Suprapubic skin (tissue), 3 donors: ENCODE measurements at regions not wholly inside any gene's neighbourhood (a gene's known extent, or its start where the extent isn't known, plus 50 kb on each side); places are given as distances from the start of the nearest gene placed in this dataset.

Experiments used
- EP300 ChIP-seq: sonication (generic); formaldehyde crosslinking; IDR thresholded peaks from one replicate; pipeline ENCODE4 v1.6.1; 2017; ENCODE audit warnings: antibody characterized with exemption
- TF ChIP-seq, protein P1 (sequence below), 2 donors: fragments of 200-600 bp in 1 of 2; fragments of 450-650 bp in 1 of 2; sonication (generic) in 1 of 2; IDR thresholded peaks; one replicate each; pipeline ENCODE4 v1.5.1; 2016 to 2019; ENCODE audit warnings: antibody characterized with exemption in 2 of 2, mild to moderate bottlenecking in 1 of 2, moderate library complexity in 1 of 2

DNA sequence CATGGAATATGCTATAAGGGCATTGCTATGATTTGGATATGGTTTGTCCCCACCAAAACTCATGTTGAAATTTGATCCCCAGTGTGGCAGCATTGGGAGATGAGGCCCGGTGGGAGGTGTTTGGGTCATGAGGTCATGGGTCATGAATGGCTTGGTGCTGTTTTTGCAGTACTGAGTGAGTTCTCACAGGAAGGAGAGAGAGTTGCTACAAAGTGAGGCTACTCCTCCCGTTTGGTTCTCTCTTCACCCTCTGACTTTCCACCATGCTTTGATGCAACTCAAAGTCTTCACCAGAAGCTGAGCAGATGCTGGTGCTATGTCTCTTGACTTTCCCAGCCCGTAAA is 388.1 kb upstream of the TMPO start:
- TF ChIP-seq, protein P1, sequence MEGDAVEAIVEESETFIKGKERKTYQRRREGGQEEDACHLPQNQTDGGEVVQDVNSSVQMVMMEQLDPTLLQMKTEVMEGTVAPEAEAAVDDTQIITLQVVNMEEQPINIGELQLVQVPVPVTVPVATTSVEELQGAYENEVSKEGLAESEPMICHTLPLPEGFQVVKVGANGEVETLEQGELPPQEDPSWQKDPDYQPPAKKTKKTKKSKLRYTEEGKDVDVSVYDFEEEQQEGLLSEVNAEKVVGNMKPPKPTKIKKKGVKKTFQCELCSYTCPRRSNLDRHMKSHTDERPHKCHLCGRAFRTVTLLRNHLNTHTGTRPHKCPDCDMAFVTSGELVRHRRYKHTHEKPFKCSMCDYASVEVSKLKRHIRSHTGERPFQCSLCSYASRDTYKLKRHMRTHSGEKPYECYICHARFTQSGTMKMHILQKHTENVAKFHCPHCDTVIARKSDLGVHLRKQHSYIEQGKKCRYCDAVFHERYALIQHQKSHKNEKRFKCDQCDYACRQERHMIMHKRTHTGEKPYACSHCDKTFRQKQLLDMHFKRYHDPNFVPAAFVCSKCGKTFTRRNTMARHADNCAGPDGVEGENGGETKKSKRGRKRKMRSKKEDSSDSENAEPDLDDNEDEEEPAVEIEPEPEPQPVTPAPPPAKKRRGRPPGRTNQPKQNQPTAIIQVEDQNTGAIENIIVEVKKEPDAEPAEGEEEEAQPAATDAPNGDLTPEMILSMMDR (IDR thresholded peaks at IDR 0.05) = no peak
- TF ChIP-seq EP300 = no peak
